Endothelial cell of umbilical vein (primary cell): ENCODE measurements at regions not wholly inside any gene's neighbourhood (a gene's known extent, or its start where the extent isn't known, plus 50 kb on each side); places are given as distances from the start of the nearest gene placed in this dataset.

Experiments used
- EZH2 ChIP-seq: IDR thresholded peaks from 2 replicates; pipeline ENCODE4 v1.6.1; 2012; ENCODE audit warnings: borderline replicate concordance, low read depth, mild to moderate bottlenecking, moderate library complexity, low read length, inconsistent platforms; ENCODE audit not compliant: severe bottlenecking
- FOS ChIP-seq: IDR thresholded peaks from 2 replicates; pipeline ENCODE4 v1.6.1; 2011; ENCODE audit warnings: mild to moderate bottlenecking, low read length, moderate library complexity, borderline replicate concordance; ENCODE audit not compliant: insufficient read depth
- MYC ChIP-seq: IDR thresholded peaks from one replicate; pipeline ENCODE4 v1.6.1; 2011; ENCODE audit warnings: mild to moderate bottlenecking, low read depth, low read length
- TF ChIP-seq, protein P1 (sequence below), 2 donors: IDR thresholded peaks; 1 replicate in 1 of 2; 2 replicates in 1 of 2; pipeline ENCODE4 v1.5.1; 2011; ENCODE audit warnings: low read length in 2 of 2, mild to moderate bottlenecking in 2 of 2, moderate library complexity in 2 of 2, control low read depth in 1 of 2, inconsistent platforms in 1 of 2, low read depth in 1 of 2; ENCODE audit not compliant: insufficient read depth in 1 of 2; ENCODE audit errors: extremely low read depth in 1 of 2
- TF ChIP-seq, protein P2 (sequence below): IDR thresholded peaks from 2 replicates; pipeline ENCODE4 v1.6.1; 2011; ENCODE audit not compliant: insufficient read depth, insufficient read length

DNA sequence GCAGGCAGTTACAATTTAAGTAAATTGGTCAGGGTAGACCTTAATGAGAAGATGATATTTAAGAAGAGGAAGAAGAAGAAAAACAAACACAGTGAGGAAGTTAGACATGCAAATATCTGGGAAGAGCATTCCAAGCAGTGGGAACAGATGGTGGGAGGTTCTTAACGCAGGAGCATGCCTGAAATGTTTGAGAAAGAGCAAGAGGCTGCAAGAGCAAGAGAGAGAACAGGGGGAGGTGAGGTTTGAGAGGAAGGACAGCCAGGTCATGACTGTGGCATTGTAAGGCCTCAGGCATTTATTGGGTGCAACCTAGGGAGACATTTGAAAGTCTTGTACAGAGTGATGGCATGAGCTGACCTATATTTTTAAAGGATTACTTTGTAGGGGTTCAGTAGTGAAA is 136.0 kb downstream of the UGT8 start:
- TF ChIP-seq, protein P1, sequence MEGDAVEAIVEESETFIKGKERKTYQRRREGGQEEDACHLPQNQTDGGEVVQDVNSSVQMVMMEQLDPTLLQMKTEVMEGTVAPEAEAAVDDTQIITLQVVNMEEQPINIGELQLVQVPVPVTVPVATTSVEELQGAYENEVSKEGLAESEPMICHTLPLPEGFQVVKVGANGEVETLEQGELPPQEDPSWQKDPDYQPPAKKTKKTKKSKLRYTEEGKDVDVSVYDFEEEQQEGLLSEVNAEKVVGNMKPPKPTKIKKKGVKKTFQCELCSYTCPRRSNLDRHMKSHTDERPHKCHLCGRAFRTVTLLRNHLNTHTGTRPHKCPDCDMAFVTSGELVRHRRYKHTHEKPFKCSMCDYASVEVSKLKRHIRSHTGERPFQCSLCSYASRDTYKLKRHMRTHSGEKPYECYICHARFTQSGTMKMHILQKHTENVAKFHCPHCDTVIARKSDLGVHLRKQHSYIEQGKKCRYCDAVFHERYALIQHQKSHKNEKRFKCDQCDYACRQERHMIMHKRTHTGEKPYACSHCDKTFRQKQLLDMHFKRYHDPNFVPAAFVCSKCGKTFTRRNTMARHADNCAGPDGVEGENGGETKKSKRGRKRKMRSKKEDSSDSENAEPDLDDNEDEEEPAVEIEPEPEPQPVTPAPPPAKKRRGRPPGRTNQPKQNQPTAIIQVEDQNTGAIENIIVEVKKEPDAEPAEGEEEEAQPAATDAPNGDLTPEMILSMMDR (IDR thresholded peaks at IDR 0.05; ENCODE audit: extremely low read depth in 1 of 2, insufficient read depth in 1 of 2, low read depth in 1 of 2, low read length in 2 of 2), result no peak
- TF ChIP-seq, protein P2, sequence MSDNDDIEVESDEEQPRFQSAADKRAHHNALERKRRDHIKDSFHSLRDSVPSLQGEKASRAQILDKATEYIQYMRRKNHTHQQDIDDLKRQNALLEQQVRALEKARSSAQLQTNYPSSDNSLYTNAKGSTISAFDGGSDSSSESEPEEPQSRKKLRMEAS, result no peak
- no peak for TF ChIP-seq FOS
- no peak for TF ChIP-seq EZH2
- TF ChIP-seq MYC, result no peak
